Esophagus muscularis mucosa (tissue), 3 donors: ENCODE measurements at regions not wholly inside any gene's neighbourhood (a gene's known extent, or its start where the extent isn't known, plus 50 kb on each side); places are given as distances from the start of the nearest gene placed in this dataset.

Experiments used
- CTCF ChIP-seq, 3 experiments: fragments of 200-600 bp in 2 of 3; fragments of 450-650 bp in 1 of 3; sonication (generic) in 2 of 3; IDR thresholded peaks; one replicate each; pipeline ENCODE4 v1.5.1; 2017 to 2019; ENCODE audit warnings: antibody characterized with exemption in 3 of 3, mild to moderate bottlenecking in 2 of 3, moderate library complexity in 1 of 3
- POLR2A ChIP-seq: fragments of 450-650 bp; IDR thresholded peaks from one replicate; pipeline ENCODE4 v1.6.1; 2017; ENCODE audit warnings: antibody characterized with exemption, moderate library complexity, mild to moderate bottlenecking, low read depth
- POLR2AphosphoS5 ChIP-seq, 2 donors: sonication (generic); formaldehyde crosslinking; IDR thresholded peaks; one replicate each; pipeline ENCODE4 v1.6.1; 2017; ENCODE audit warnings: antibody characterized with exemption in 2 of 2

- TF ChIP-seq CTCF (IDR thresholded peaks at IDR 0.05) = no peak
- no peak for TF ChIP-seq POLR2A
- no peak for TF ChIP-seq POLR2AphosphoS5 (IDR thresholded peaks at IDR 0.05)
Measured at GRCh38 chr18:1150344-1150743, 245.7 kb downstream of the ADCYAP1 start.
